D721Med (cell line): ENCODE measurements at regions not wholly inside any gene's neighbourhood (a gene's known extent, or its start where the extent isn't known, plus 50 kb on each side); places are given as distances from the start of the nearest gene placed in this dataset.

Experiments used
- DNase-seq: peaks from one replicate; pipeline ENCODE4 v3.0.0; 2011; ENCODE audit warnings: low spot score; ENCODE audit not compliant: insufficient read length
- FAIRE-seq: peaks from 2 replicates; lab custom pipeline; 2011; peaks lifted over from hg19 to GRCh38; lab: Jason Lieb, UNC
- TF ChIP-seq, protein P1 (sequence below): IDR thresholded peaks from 2 replicates; pipeline ENCODE4 v1.5.1; 2012; ENCODE audit warnings: mild to moderate bottlenecking, control low read depth; ENCODE audit not compliant: insufficient read depth; ENCODE audit errors: missing control alignments

DNA sequence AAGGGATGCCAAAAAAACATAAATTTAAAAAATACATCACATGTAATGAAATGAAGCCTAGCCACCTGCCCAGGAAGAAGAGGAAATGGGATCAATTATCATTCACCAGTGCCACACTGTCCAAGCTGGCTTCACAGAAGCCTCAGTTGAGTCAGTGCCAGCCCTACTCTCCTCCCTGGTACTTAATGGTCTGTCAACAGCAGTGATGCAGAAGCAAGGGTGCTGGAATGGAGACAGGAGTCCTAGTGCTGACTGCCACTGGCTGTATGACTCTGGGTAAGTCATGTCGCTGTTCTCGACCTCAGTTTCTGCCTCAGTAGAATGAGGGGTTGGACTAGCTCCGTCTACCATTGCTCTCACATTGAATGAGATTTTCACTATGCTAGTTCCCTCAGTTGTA is 78.5 kb upstream of the LARS2 start:
- DNase-seq (no peak), FAIRE-seq (no peak)
- TF ChIP-seq, protein P1, sequence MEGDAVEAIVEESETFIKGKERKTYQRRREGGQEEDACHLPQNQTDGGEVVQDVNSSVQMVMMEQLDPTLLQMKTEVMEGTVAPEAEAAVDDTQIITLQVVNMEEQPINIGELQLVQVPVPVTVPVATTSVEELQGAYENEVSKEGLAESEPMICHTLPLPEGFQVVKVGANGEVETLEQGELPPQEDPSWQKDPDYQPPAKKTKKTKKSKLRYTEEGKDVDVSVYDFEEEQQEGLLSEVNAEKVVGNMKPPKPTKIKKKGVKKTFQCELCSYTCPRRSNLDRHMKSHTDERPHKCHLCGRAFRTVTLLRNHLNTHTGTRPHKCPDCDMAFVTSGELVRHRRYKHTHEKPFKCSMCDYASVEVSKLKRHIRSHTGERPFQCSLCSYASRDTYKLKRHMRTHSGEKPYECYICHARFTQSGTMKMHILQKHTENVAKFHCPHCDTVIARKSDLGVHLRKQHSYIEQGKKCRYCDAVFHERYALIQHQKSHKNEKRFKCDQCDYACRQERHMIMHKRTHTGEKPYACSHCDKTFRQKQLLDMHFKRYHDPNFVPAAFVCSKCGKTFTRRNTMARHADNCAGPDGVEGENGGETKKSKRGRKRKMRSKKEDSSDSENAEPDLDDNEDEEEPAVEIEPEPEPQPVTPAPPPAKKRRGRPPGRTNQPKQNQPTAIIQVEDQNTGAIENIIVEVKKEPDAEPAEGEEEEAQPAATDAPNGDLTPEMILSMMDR, result no peak

- FAIRE-seq (no peak), DNase-seq (no peak)
- TF ChIP-seq, protein P1, result no peak
Observed at GRCh38 chr3:45311327-45311726, 77.0 kb upstream of the LARS2 start.

GRCh38 chr3:45311953-45312801 is 76.2 kb upstream of the LARS2 start:
- DNase-seq, result no peak
- TF ChIP-seq, protein P1, result no peak
- FAIRE-seq, result no peak

DNA sequence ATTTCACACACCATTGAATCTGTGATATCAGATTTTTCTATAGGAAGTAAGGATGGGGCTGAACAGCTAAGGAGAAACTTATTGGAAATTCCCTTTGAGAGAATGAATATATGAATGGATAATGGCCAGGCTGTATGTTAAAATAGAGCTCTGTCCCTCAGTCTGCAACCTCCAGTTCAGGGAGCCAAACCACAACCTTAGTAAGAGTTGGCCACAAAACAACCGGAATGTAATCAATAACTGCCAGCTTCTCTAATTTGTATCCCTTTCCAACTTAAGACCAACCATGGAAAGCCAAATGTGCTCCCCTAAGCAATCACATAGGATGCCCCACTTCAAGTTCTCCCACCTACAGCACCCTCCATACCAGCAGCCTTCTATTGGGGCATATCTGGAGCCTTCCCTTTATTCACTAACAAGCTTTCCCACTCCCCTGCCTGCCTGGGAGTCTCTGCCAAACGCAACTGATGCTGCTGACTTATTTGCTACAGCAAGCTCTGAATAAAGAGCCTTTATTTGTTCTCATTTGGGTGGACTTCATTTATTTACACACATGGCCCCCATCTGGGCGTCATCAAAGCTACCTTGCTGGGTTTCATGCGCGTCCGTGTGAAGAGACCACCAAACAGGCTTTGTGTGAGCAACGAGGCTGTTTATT is 75.4 kb upstream of the LARS2 start:
- DNase-seq, result no peak
- FAIRE-seq, result no peak
- TF ChIP-seq, protein P1, result no peak

- DNase-seq (no peak), FAIRE-seq (no peak)
- TF ChIP-seq, protein P1, result no peak
Observed at GRCh38 chr3:45313743-45314403, 74.5 kb upstream of the LARS2 start.

GRCh38 chr3:45317710-45318109 is 70.7 kb upstream of the LARS2 start:
- DNase-seq (no peak), FAIRE-seq (no peak)
- TF ChIP-seq, protein P1, result no peak
